Fibroblast of lung (primary cell): ENCODE measurements at regions not wholly inside any gene's neighbourhood (a gene's known extent, or its start where the extent isn't known, plus 50 kb on each side); places are given as distances from the start of the nearest gene placed in this dataset.

Experiments
- DNase-seq, 2 donors: peaks; one replicate each; pipeline versions ENCODE4 v3.0.0 to v3.0.0-alpha.2; 2010; ENCODE audit warnings: low read depth in 2 of 2
- H2AFZ ChIP-seq: 2 replicates; pipeline ENCODE4 v1.5.1; 2012; ENCODE audit warnings: low read length, control low read depth, inconsistent platforms
- H3K27ac ChIP-seq: 2 replicates; pipeline ENCODE4 v1.5.1; 2011; ENCODE audit warnings: low read length, control low read depth; ENCODE audit not compliant: insufficient read depth
- H3K27me3 ChIP-seq: 2 replicates; pipeline ENCODE4 v1.5.1; 2011; ENCODE audit warnings: mild to moderate bottlenecking, low read length; ENCODE audit not compliant: control insufficient read depth, insufficient read depth
- H3K36me3 ChIP-seq: 2 replicates; pipeline ENCODE4 v1.5.1; 2011; ENCODE audit warnings: low read length; ENCODE audit not compliant: control insufficient read depth, insufficient read depth
- H3K4me1 ChIP-seq: 2 replicates; pipeline ENCODE4 v1.5.1; 2011; ENCODE audit warnings: low read length; ENCODE audit not compliant: control insufficient read depth, insufficient read depth; ENCODE audit errors: extremely low read depth
- H3K4me2 ChIP-seq: 2 replicates; pipeline ENCODE4 v1.5.1; 2011; ENCODE audit warnings: low read length, control low read depth; ENCODE audit not compliant: insufficient read depth; ENCODE audit errors: extremely low read depth
- H3K4me3 ChIP-seq, 4 experiments: fragments of 200-600 bp in 1 of 4; sonication (generic) in 1 of 4; replicated peaks in 1 of 4; 2 replicates each; pipeline ENCODE4 v1.5.1; 2011 to 2016; ENCODE audit warnings: low read length in 4 of 4, low read depth in 3 of 4, mild to moderate bottlenecking in 3 of 4, control low read depth in 2 of 4, inconsistent platforms in 1 of 4, mixed read lengths in 1 of 4; ENCODE audit not compliant: insufficient read depth in 1 of 4; ENCODE audit errors: control extremely low read depth in 1 of 4
- H3K79me2 ChIP-seq: 2 replicates; pipeline ENCODE4 v1.5.1; 2012; ENCODE audit warnings: mild to moderate bottlenecking, low read length, inconsistent platforms; ENCODE audit not compliant: control insufficient read depth, insufficient read depth
- H3K9ac ChIP-seq: 2 replicates; pipeline ENCODE4 v1.5.1; 2011; ENCODE audit warnings: mild to moderate bottlenecking, low read length, control low read depth; ENCODE audit not compliant: insufficient read depth
- H3K9me3 ChIP-seq: 2 replicates; pipeline ENCODE4 v1.5.1; 2012; ENCODE audit warnings: low read depth, low read length; ENCODE audit not compliant: control insufficient read depth, insufficient read depth
- H4K20me1 ChIP-seq: 2 replicates; pipeline ENCODE4 v1.5.1; 2011; ENCODE audit warnings: low read length; ENCODE audit not compliant: control insufficient read depth, insufficient read depth; ENCODE audit errors: extremely low read depth
- CTCF ChIP-seq, 2 donors: IDR thresholded peaks in 1 of 2; conservative IDR thresholded peaks in 1 of 2; 1 replicate in 1 of 2; 2 replicates in 1 of 2; pipeline ENCODE4 v1.5.1; 2011 to 2012; ENCODE audit warnings: low read length in 2 of 2, control low read depth in 1 of 2, inconsistent platforms in 1 of 2, low read depth in 1 of 2, mild to moderate bottlenecking in 1 of 2
- EZH2 ChIP-seq: IDR thresholded peaks from 2 replicates; pipeline ENCODE4 v1.5.1; 2012; ENCODE audit warnings: low read length, control low read depth, mild to moderate bottlenecking; ENCODE audit errors: missing control alignments

GRCh38 chr20:23150304-23151007 is 64.3 kb upstream of the CD93 start:
- Histone ChIP-seq H3K4me2 (no peak overlapping the region), H3K9ac (no peak overlapping the region), H3K27me3 (no peaks in the 10 kb centered on the region), H2AFZ (no peak overlapping the region), H4K20me1 (no peaks in the 10 kb centered on the region), H3K36me3 (no peaks in the 10 kb centered on the region), H3K4me1 (peaks cover 42% of the 10 kb centered on the region), H3K9me3 (no peaks in the 10 kb centered on the region), H3K79me2 (no peaks in the 10 kb centered on the region), H3K27ac (no peak overlapping the region), H3K4me3 (no peak overlapping the region)
- TF ChIP-seq CTCF (conservative IDR thresholded peaks at IDR 0.05 in 1 of 2, IDR thresholded peaks at IDR 0.05 in 1 of 2; ENCODE audit: low read depth in 1 of 2, low read length in 2 of 2) (no peak), EZH2 (no peak)
- DNase-seq: no peak

GRCh38 chr20:23149623-23150279 is 63.6 kb upstream of the CD93 start:
- H3K27ac ChIP-seq: no peak overlapping the region
- H3K9me3 ChIP-seq: no peaks in the 10 kb centered on the region
- H3K4me3 ChIP-seq: no peak overlapping the region
- no peak overlapping the region for H2AFZ ChIP-seq
- no peaks in the 10 kb centered on the region for H3K79me2 ChIP-seq
- no peaks in the 10 kb centered on the region for H3K27me3 ChIP-seq
- no peaks in the 10 kb centered on the region for H3K36me3 ChIP-seq
- H3K4me1 ChIP-seq: peaks cover 45% of the 10 kb centered on the region
- no peak overlapping the region for H3K4me2 ChIP-seq
- no peak for DNase-seq
- TF ChIP-seq CTCF (conservative IDR thresholded peaks at IDR 0.05 in 1 of 2, IDR thresholded peaks at IDR 0.05 in 1 of 2; ENCODE audit: low read depth in 1 of 2, low read length in 2 of 2) (no peak), EZH2 (no peak)
- H4K20me1 ChIP-seq: no peaks in the 10 kb centered on the region
- H3K9ac ChIP-seq: no peak overlapping the region

- H3K27me3 ChIP-seq: no peaks in the 10 kb centered on the region
- no peak overlapping the region for H3K4me2 ChIP-seq
- H2AFZ ChIP-seq: no peak overlapping the region
- no peak overlapping the region for H3K9ac ChIP-seq
- peak overlapping the region; percentile 87 for H3K27ac ChIP-seq
- H3K36me3 ChIP-seq: no peaks in the 10 kb centered on the region
- no peak overlapping the region for H3K4me3 ChIP-seq
- TF ChIP-seq CTCF (conservative IDR thresholded peaks at IDR 0.05 in 1 of 2, IDR thresholded peaks at IDR 0.05 in 1 of 2; ENCODE audit: low read depth in 1 of 2, low read length in 2 of 2) (no peak), EZH2 (no peak)
- no peaks in the 10 kb centered on the region for H4K20me1 ChIP-seq
- no peaks in the 10 kb centered on the region for H3K79me2 ChIP-seq
- DNase-seq: no peak
- peaks cover 45% of the 10 kb centered on the region for H3K4me1 ChIP-seq
- no peaks in the 10 kb centered on the region for H3K9me3 ChIP-seq
Observed at GRCh38 chr20:23148731-23149570, 62.8 kb upstream of the CD93 start.
